Natural killer cell (primary cell): ENCODE measurements at regions not wholly inside any gene's neighbourhood (a gene's known extent, or its start where the extent isn't known, plus 50 kb on each side); places are given as distances from the start of the nearest gene placed in this dataset.

Experiments used
- ATAC-seq, 3 donors: fragments of 150-1000 bp in 2 of 3; fragments of 200-7000 bp in 1 of 3; cut with Tn5 transposase; 1 replicate in 1 of 3; 2 replicates in 2 of 3; pipeline ENCODE4 v1.10.0; 2021; ENCODE audit warnings: mild to moderate bottlenecking in 2 of 3, moderate library complexity in 2 of 3
- DNase-seq, 2 donors: peaks; one replicate each; pipeline versions ENCODE4 v3.0.0 to v3.0.0-alpha.2; 2013 to 2021; ENCODE audit warnings: mixed read lengths in 1 of 2
- H3K27ac ChIP-seq: one replicate; pipeline ENCODE4 v1.5.1; 2013; ENCODE audit warnings: mild to moderate bottlenecking, low read length
- H3K27me3 ChIP-seq: one replicate; pipeline ENCODE4 v1.6.1; 2013; ENCODE audit warnings: low read length; ENCODE audit not compliant: control insufficient read depth, insufficient read depth
- H3K36me3 ChIP-seq: one replicate; pipeline ENCODE4 v1.6.1; 2013; ENCODE audit warnings: low read length; ENCODE audit not compliant: control insufficient read depth, insufficient read depth
- H3K4me1 ChIP-seq: one replicate; pipeline ENCODE4 v1.6.1; 2013; ENCODE audit warnings: low read length; ENCODE audit not compliant: control insufficient read depth, insufficient read depth
- H3K4me3 ChIP-seq: one replicate; pipeline ENCODE4 v1.5.1; 2013; ENCODE audit warnings: low read length
- H3K9me3 ChIP-seq: one replicate; pipeline ENCODE4 v1.6.1; 2013; ENCODE audit warnings: low read length; ENCODE audit not compliant: control insufficient read depth, insufficient read depth
- H3K27ac Mint-ChIP-seq, 2 donors: one replicate each; pipeline ENCODE4 v1.8.0; 2022; ENCODE audit warnings: mild to moderate bottlenecking in 2 of 2, mixed read lengths in 2 of 2, moderate library complexity in 1 of 2
- H3K27me3 Mint-ChIP-seq, 2 donors: one replicate each; pipeline ENCODE4 v1.8.0; 2022; ENCODE audit warnings: low read depth in 2 of 2, mixed read lengths in 2 of 2
- H3K36me3 Mint-ChIP-seq: one replicate; pipeline ENCODE4 v1.8.0; 2022; ENCODE audit warnings: mixed read lengths
- H3K4me1 Mint-ChIP-seq, 2 donors: one replicate each; pipeline ENCODE4 v1.8.0; 2022; ENCODE audit warnings: mixed read lengths in 2 of 2
- H3K4me3 Mint-ChIP-seq: one replicate; pipeline ENCODE4 v1.8.0; 2022; ENCODE audit warnings: mild to moderate bottlenecking, moderate library complexity, mixed read lengths
- H3K9me3 Mint-ChIP-seq, 2 donors: one replicate each; pipeline ENCODE4 v1.8.0; 2022; ENCODE audit warnings: mixed read lengths in 2 of 2
- CTCF ChIP-seq: fragments of 200-600 bp; IDR thresholded peaks from one replicate; pipeline ENCODE4 v1.8.0; 2022; ENCODE audit warnings: antibody characterized with exemption
- WGBS: methylation state at CpG from one replicate; pipeline ENCODE4 v1.1.7; 2013; ENCODE audit warnings: missing lambda C conversion rate; ENCODE audit not compliant: insufficient coverage; 5-methylcytosine and 5-hydroxymethylcytosine counted together
- intact Hi-C: fragments of 100-400 bp; cut with micrococcal nuclease; formaldehyde crosslinking; loops from one replicate; pipeline ENCODE4 v1.14.2; 2022

GRCh38 chr18:78818961-78819360 lies 160.7 kb upstream of the SALL3 start:
- Histone ChIP-seq H3K36me3 (no peaks in the 10 kb centered on the region), H3K9me3 (no peaks in the 10 kb centered on the region), H3K4me1 (no peaks in the 10 kb centered on the region), H3K4me3 (no peak overlapping the region), H3K27ac (no peak overlapping the region), H3K27me3 (no peaks in the 10 kb centered on the region)
- intact Hi-C loops = no loop called here
- Mint-ChIP-seq H3K4me3 (no peak overlapping the region), H3K4me1 (no peaks in the 10 kb centered on the region), H3K9me3 (no peaks in the 10 kb centered on the region), H3K27ac (no peak overlapping the region), H3K27me3 (peaks cover 12 to 15% of the 10 kb centered on the region in 2 donors), H3K36me3 (no peaks in the 10 kb centered on the region)
- WGBS = no CpG with 5 or more reads among the region's 2 CpGs
- DNase-seq (no peak), ATAC-seq (no peak)
- no peak for TF ChIP-seq CTCF

GRCh38 chr18:78820161-78820834 lies 159.3 kb upstream of the SALL3 start:
- Histone ChIP-seq H3K27me3 (no peaks in the 10 kb centered on the region), H3K27ac (no peak overlapping the region), H3K9me3 (no peaks in the 10 kb centered on the region), H3K36me3 (no peaks in the 10 kb centered on the region), H3K4me3 (no peak overlapping the region), H3K4me1 (no peaks in the 10 kb centered on the region)
- no peak overlapping the region for H3K4me3 Mint-ChIP-seq
- ATAC-seq (no peak), DNase-seq (no peak)
- WGBS = 75% methylated on average over 14 of the region's 14 CpGs
- no peaks in the 10 kb centered on the region for H3K36me3 Mint-ChIP-seq
- intact Hi-C loops = no loop called here
- peaks cover 6 to 8% of the 10 kb centered on the region in 2 donors for H3K27me3 Mint-ChIP-seq
- H3K9me3 Mint-ChIP-seq = no peaks in the 10 kb centered on the region
- no peaks in the 10 kb centered on the region for H3K4me1 Mint-ChIP-seq
- H3K27ac Mint-ChIP-seq = no peak overlapping the region
- no peak for TF ChIP-seq CTCF

- Histone ChIP-seq H3K36me3 (no peaks in the 10 kb centered on the region), H3K27me3 (no peaks in the 10 kb centered on the region), H3K27ac (no peak overlapping the region), H3K4me3 (no peak overlapping the region), H3K9me3 (no peaks in the 10 kb centered on the region), H3K4me1 (no peaks in the 10 kb centered on the region)
- Mint-ChIP-seq H3K36me3 (no peaks in the 10 kb centered on the region), H3K4me1 (no peaks in the 10 kb centered on the region), H3K9me3 (no peaks in the 10 kb centered on the region), H3K4me3 (no peak overlapping the region), H3K27ac (no peak overlapping the region), H3K27me3 (peaks cover 0 to 7% of the 10 kb centered on the region in 2 donors)
- DNase-seq (no peak), ATAC-seq (no peak)
- intact Hi-C loops = no loop called here
- no peak for TF ChIP-seq CTCF
- 50% methylated on average over 9 of the region's 9 CpGs for WGBS
These were observed 158.2 kb upstream of the SALL3 start for GRCh38 chr18:78821396-78821795.
